Vagina (tissue), 2 donors: ENCODE measurements at regions not wholly inside any gene's neighbourhood (a gene's known extent, or its start where the extent isn't known, plus 50 kb on each side); places are given as distances from the start of the nearest gene placed in this dataset.

Source experiments
- DNase-seq, 2 donors: peaks; one replicate each; pipeline ENCODE4 v3.0.0-alpha.2; 2017; ENCODE audit errors: extremely low spot score in 2 of 2
- H3K27ac ChIP-seq: fragments of 200-600 bp; sonication (generic); one replicate; pipeline ENCODE4 v1.5.1; 2019
- H3K27me3 ChIP-seq: fragments of 200-600 bp; sonication (generic); one replicate; pipeline ENCODE4 v1.5.1; 2019
- H3K36me3 ChIP-seq, 2 donors: fragments of 200-600 bp; sonication (generic); one replicate each; pipeline ENCODE4 v1.5.1; 2017 to 2019
- H3K4me1 ChIP-seq: fragments of 200-600 bp; sonication (generic); one replicate; pipeline ENCODE4 v1.5.1; 2019
- H3K4me3 ChIP-seq, 2 donors: fragments of 200-600 bp; sonication (generic); 1 replicate in 1 of 2; 2 replicates in 1 of 2; pipeline ENCODE4 v1.5.1; 2016 to 2019
- H3K9me3 ChIP-seq: fragments of 200-600 bp; sonication (generic); one replicate; pipeline ENCODE4 v1.5.1; 2019
- POLR2A ChIP-seq, 2 donors: fragments of 450-650 bp; IDR thresholded peaks; one replicate each; pipeline ENCODE4 v1.6.1; 2017; ENCODE audit warnings: antibody characterized with exemption in 2 of 2, mild to moderate bottlenecking in 2 of 2, moderate library complexity in 2 of 2
- POLR2AphosphoS5 ChIP-seq, 2 donors: sonication (generic); formaldehyde crosslinking; IDR thresholded peaks; one replicate each; pipeline ENCODE4 v1.9.0; 2017; ENCODE audit warnings: antibody characterized with exemption in 2 of 2, mild to moderate bottlenecking in 2 of 2, low read depth in 1 of 2; ENCODE audit not compliant: insufficient read depth in 1 of 2
- intact Hi-C: fragments of 100-400 bp; cut with DNase I; formaldehyde crosslinking; loops from one replicate; pipeline ENCODE4 v1.15.1; 2023
- TF ChIP-seq, protein P1 (sequence below), 3 experiments: fragments of 450-650 bp in 2 of 3; fragments of 200-600 bp in 1 of 3; sonication (generic) in 1 of 3; IDR thresholded peaks; one replicate each; pipeline ENCODE4 v1.5.1; 2017 to 2019; ENCODE audit warnings: antibody characterized with exemption in 3 of 3, mild to moderate bottlenecking in 2 of 3, moderate library complexity in 2 of 3

DNA sequence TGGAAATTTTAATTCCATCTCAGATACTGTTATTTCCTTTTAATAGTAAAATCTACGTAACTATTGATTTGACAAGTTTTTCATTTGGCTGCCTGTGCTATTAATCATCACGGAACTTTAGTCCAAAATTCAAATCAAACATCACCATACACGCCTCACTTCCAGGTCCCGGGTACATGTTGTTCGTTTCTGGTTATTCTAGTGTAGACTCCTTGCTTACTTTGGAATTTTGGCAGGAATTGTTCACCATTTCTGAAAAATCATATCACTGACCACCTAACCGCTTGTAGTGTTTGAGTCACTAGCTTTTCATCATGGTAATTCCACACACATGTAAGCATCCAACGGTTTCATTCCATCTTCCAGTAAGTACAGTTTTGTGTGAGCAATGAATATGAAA, 98.0 kb upstream of the NHSL1 start:
- H3K36me3 ChIP-seq: no peaks in the 10 kb centered on the region
- TF ChIP-seq POLR2A (IDR thresholded peaks at IDR 0.05) (no peak), POLR2AphosphoS5 (IDR thresholded peaks at IDR 0.05; ENCODE audit: insufficient read depth in 1 of 2, low read depth in 1 of 2) (no peak)
- TF ChIP-seq, protein P1, sequence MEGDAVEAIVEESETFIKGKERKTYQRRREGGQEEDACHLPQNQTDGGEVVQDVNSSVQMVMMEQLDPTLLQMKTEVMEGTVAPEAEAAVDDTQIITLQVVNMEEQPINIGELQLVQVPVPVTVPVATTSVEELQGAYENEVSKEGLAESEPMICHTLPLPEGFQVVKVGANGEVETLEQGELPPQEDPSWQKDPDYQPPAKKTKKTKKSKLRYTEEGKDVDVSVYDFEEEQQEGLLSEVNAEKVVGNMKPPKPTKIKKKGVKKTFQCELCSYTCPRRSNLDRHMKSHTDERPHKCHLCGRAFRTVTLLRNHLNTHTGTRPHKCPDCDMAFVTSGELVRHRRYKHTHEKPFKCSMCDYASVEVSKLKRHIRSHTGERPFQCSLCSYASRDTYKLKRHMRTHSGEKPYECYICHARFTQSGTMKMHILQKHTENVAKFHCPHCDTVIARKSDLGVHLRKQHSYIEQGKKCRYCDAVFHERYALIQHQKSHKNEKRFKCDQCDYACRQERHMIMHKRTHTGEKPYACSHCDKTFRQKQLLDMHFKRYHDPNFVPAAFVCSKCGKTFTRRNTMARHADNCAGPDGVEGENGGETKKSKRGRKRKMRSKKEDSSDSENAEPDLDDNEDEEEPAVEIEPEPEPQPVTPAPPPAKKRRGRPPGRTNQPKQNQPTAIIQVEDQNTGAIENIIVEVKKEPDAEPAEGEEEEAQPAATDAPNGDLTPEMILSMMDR (IDR thresholded peaks at IDR 0.05): no peak
- DNase-seq: no peak
- no peak overlapping the region for H3K27ac ChIP-seq
- H3K4me1 ChIP-seq: peaks cover 19% of the 10 kb centered on the region
- H3K4me3 ChIP-seq: no peak overlapping the region
- H3K27me3 ChIP-seq: no peaks in the 10 kb centered on the region
- no peaks in the 10 kb centered on the region for H3K9me3 ChIP-seq
- intact Hi-C loops: no loop called here

DNA sequence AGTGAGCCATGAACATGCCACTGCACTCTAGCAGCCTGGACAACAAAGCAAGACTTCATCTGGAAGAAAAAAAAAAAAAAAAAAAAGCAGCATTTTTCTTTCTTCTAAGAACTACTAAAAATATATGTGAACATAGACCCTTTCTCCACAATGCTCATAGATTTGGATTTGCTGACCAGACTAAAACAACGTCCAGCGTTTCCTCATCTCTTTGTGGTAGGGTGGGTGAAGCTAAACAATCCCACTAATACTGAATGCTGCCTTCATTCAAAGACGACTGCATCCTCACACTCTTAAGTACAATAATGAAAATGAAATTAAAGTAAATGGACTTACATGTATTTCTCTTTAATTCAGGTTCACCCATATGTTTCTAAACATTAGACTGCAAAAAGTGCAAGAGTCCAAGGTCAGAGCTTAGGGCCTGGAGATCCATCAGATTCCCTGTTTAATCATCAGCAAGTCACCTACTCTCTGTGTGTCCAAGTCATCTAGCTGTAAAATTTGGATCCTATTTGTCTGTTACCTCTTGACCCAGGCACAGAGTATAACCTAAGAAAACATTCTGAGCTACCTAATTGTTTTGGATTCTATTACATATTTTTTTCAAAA, 99.4 kb upstream of the NHSL1 start:
- DNase-seq: no peak
- peaks cover 5% of the 10 kb centered on the region for H3K4me1 ChIP-seq
- H3K9me3 ChIP-seq: no peaks in the 10 kb centered on the region
- no peak overlapping the region for H3K27ac ChIP-seq
- H3K27me3 ChIP-seq: no peaks in the 10 kb centered on the region
- intact Hi-C loops: no loop called here
- no peaks in the 10 kb centered on the region for H3K36me3 ChIP-seq
- no peak for TF ChIP-seq POLR2AphosphoS5 (IDR thresholded peaks at IDR 0.05; ENCODE audit: insufficient read depth in 1 of 2, low read depth in 1 of 2)
- H3K4me3 ChIP-seq: no peak overlapping the region

DNA sequence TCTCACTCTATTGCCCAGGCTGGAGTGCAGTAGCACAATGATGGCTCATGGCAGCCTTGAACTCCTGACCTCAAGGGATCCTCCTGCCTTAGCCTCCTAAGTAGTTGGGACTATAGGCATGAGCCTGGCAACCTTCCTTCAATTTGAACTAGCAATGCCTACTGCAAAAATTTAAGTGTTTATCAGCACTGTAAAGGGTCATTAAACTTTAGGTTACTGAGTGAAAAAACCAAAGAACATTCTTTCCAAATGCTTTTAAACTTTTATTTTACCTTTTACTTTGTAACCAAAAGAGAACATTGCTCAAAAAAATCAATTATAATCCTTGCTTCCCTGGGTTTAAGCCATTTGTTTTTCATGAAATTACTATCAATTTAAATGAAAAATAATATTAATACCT, 101.0 kb upstream of the NHSL1 start:
- no peaks in the 10 kb centered on the region for H3K9me3 ChIP-seq
- no peaks in the 10 kb centered on the region for H3K27me3 ChIP-seq
- intact Hi-C loops: no loop called here
- H3K4me1 ChIP-seq: no peaks in the 10 kb centered on the region
- no peak for DNase-seq
- H3K4me3 ChIP-seq: no peak overlapping the region
- no peak overlapping the region for H3K27ac ChIP-seq
- no peak for TF ChIP-seq POLR2AphosphoS5 (IDR thresholded peaks at IDR 0.05; ENCODE audit: insufficient read depth in 1 of 2, low read depth in 1 of 2)
- TF ChIP-seq POLR2A (IDR thresholded peaks at IDR 0.05): no peak
- TF ChIP-seq, protein P1 (IDR thresholded peaks at IDR 0.05): no peak
- no peaks in the 10 kb centered on the region for H3K36me3 ChIP-seq

DNA sequence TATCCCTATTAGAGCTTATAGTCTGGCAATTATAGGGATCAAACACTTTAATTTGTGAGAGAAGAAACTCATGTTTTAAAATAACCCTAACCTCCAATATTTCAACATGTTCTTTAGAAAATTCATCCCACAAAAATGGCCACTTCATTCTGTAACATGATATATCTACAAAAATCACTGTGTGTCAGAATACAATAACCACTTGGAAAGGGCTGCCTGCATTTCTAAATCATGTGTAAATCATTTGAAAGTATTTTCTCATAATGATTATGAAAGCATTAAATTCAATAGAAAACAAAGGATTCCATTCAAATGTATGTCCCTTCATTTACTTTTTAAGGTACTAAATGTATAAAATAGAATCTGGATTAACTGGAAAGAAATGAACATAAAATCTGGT, 101.4 kb upstream of the NHSL1 start:
- intact Hi-C loops: no loop called here
- TF ChIP-seq, protein P1 (IDR thresholded peaks at IDR 0.05): no peak
- no peak for TF ChIP-seq POLR2A (IDR thresholded peaks at IDR 0.05)
- TF ChIP-seq POLR2AphosphoS5 (IDR thresholded peaks at IDR 0.05; ENCODE audit: insufficient read depth in 1 of 2, low read depth in 1 of 2): no peak
- no peak overlapping the region for H3K27ac ChIP-seq
- H3K4me1 ChIP-seq: no peaks in the 10 kb centered on the region
- DNase-seq: no peak
- no peaks in the 10 kb centered on the region for H3K27me3 ChIP-seq
- no peaks in the 10 kb centered on the region for H3K36me3 ChIP-seq
- H3K4me3 ChIP-seq: no peak overlapping the region
- no peaks in the 10 kb centered on the region for H3K9me3 ChIP-seq

DNA sequence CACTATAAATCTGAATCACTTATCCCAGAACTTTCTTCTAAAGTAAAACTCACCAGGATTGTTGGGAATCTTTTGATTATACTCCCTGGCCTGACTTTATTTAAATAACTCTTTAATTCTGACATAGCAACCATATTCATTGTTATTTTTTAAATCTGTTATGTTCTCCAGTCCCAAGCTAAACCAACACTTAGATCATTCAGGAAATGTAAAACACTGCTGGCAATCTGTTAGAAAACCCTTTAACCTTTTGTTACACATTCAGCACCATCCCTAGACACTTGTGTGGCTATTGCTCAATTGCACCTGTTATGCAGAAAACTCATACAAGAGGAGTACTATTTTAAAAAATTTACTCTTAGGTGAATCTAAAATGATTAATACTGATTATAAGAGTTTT, 101.8 kb upstream of the NHSL1 start:
- intact Hi-C loops: no loop called here
- Histone ChIP-seq H3K27ac (no peak overlapping the region), H3K4me1 (no peaks in the 10 kb centered on the region), H3K9me3 (no peaks in the 10 kb centered on the region), H3K36me3 (no peaks in the 10 kb centered on the region), H3K27me3 (no peaks in the 10 kb centered on the region), H3K4me3 (no peak overlapping the region)
- TF ChIP-seq, protein P1 (IDR thresholded peaks at IDR 0.05): no peak
- TF ChIP-seq POLR2A (IDR thresholded peaks at IDR 0.05) (no peak), POLR2AphosphoS5 (IDR thresholded peaks at IDR 0.05; ENCODE audit: insufficient read depth in 1 of 2, low read depth in 1 of 2) (no peak)
- DNase-seq: no peak
